Inflammatory macrophage treated with lipopolysaccharide for 4 hours (primary cell): ENCODE measurements at regions not wholly inside any gene's neighbourhood (a gene's known extent, or its start where the extent isn't known, plus 50 kb on each side); places are given as distances from the start of the nearest gene placed in this dataset.
"Not testable (repeated sequence)": the region's sequence is repeated elsewhere in the genome, so short reads cannot be mapped to it uniquely, and the experiment has no call there.

Source experiments
- DNase-seq: peaks from one replicate; pipeline ENCODE4 v3.0.0-alpha.2; 2020

DNA sequence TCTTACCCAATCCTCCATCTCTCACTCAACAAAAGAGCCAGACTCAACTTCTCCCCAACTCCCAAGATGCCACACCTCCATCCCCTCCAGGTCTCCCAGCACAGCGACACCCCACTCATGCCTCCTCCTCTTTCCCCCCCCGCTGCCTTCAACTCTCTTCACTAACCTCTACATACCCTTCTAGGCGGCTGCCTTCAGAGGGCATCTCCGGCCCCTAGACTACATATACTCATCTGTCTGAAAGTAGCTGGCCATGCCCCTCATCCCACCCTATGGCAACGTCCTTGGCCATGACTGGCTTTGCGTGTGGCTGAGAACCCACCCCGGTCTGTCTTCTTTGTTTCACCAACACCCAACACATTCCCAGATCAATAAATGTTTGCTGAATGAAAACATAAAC lies 81.7 kb upstream of the TMEM45B start:
- DNase-seq: no peak

DNA sequence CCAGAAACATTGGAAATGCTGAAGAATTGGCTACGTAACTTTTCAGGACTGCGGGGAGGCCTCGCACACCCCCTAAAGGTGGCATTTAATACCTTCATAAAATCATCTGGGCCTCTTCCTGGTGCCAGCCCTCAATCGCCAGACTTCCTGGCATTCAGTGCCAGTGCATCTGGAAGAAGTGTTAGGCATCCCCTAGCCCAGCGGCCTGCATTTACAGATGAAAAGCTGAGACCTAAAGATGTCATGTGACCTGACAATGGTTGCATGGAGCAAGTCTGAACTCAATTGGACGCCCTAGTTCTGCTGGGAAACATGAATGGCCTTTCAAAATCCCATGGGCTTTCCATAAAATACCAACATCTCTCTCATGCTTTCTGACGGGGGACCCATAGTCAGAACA lies 81.0 kb upstream of the TMEM45B start:
- no peak for DNase-seq

DNA sequence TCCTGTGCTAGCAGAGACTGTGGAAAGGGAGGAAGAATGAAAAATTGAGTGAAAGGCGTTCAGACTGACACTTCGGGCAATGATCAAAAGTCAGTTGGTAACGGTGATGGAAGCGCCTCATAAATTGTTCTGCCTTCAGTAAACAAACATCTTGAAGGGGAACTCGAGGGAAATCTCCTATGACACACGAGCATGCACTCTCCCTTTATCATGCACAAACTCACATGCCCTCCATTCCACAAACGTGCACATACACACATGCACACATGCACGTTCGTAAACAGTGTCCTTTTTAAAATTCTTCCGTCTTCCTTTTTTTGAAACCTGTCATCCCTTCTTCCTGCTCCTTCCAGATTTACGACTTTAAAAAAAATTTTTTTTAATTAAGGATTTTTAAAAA lies 77.8 kb upstream of the TMEM45B start:
- no peak for DNase-seq

DNA sequence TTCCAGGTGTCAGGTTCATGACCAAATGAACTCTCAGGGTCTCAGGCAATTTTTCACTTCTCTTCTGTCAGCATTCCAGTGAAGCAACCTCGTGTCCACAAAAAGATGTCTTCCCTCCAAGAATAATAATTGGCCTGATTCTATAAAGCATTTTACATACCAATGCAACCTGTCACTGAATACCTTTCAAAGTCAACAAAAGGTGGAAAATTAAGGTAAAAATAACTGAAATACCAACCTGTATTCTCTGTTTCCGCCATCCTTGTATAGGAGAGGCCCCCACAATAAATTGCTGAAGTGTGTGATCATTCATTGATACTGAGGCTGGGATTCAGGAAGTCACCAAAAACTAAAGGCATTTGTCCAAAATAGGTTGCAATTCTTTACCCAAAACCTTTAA lies 77.4 kb upstream of the TMEM45B start:
- no peak for DNase-seq

DNA sequence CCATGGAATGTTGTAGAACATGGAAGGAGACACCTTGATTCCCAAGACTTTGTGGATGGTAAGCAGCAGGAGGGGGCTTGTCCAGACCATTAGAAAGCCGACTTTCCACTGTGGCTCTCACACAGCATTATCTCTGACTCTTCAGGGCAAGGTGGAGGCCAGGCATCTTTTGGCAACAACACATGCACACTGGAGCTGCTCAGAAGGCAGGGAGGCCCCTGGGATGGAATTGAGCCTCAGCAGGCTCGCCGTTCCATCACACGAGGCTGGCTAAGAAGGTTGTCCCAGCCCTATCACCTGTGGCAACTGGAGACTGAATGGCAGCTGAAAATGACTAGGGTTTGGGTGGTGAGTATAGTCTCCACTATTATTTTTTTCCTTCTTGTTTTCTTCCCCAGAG lies 76.3 kb upstream of the TMEM45B start:
- no peak for DNase-seq

DNA sequence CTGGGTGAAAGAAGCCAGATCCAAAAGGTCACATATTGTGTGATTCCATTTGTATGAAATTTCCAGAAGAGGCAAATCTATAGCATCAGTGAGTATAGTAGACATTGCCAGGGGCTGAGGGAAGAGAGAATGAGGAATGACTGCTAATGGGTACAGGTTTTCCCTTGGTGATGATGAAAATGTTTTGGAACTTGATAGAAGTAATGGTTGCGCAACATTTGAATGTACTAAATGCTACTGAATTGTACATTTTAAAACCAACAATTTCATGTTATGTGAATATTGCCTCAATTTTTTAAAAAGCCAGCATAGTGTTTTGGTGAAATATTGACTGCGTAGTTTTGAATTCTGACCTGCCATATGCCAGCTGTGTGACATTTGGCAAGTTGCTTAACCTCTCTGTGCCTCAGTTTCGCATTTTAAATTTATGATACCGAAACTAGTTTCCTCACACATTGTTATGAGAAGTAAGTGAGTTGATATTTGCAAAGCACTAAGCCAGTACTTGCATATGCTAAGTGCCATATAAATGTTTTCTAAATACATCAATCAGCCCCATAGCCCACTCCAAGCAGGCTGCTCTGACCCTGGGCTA lies 75.4 kb upstream of the TMEM45B start:
- no peak for DNase-seq

DNA sequence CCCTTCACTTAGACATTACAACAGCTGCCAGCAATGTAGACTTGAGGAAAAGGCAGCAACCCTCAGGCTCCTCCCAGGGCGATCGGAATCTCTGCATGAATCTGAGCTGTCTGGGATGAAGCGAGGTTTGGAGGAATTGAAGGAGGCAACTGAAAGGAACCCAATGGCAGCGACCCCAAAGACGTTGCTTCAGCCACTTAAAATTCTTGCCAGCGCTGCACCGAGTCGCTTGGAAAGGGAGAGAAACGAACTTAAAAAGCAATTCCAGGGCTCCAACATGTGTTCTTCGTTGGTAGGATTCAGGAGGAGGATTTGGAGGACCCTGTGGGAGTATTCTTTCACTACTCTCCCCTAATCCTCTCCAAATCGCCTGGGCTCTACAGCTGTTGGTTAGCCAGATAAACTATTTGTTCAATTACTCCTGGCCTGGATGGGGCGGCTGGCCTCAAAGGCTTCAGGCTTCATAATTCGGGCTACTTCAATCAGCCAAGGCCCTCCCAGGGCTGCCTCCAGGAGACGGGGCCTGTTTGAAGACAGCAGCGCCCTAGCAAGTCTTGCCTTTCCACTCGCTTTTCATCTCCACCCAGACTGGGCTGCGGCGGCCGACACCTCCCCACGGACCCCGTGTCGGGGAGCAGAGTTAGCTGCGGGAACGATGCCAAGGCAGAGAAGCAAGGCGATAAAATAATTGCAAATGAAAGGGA lies 72.4 kb upstream of the TMEM45B start:
- DNase-seq: no peak

DNA sequence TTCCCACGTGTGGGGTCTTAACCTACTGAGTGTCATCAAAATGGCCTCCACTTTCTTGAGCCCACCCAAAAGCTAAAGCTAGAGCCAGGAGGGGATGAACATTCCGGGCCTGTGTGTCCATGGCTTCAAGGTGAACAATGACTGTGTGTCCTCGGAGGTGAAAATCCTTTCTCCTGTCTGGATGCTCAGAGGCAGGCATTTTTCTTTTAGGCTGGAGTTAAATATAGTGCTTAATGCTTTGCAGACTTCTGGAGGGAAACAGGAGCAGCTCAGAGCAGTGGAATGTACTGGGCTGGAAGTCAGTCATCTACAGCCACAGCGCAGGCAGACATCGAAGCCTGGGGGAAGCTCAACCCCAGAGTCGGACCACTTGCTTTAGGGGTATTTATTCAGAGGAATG lies 68.6 kb upstream of the TMEM45B start:
- no peak for DNase-seq

DNA sequence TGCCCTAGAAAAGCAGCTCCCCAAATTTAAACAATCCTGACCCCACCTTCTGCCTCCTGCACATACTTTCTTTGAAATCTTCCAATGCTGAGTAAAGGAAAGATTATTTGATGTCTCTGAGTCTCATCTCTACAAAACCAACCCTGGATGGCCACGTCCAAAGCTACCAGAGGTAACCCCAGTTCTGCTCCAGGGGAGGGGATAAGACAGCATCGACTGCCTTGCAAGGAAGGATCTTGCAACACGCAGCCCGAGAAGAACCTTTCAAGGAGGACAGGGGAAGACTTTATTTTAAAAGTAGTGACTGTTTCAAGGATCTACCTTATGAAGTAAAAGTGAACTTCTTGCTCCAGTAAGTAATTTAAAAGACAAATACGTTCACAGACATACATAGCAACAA lies 66.5 kb upstream of the TMEM45B start:
- no peak for DNase-seq

DNA sequence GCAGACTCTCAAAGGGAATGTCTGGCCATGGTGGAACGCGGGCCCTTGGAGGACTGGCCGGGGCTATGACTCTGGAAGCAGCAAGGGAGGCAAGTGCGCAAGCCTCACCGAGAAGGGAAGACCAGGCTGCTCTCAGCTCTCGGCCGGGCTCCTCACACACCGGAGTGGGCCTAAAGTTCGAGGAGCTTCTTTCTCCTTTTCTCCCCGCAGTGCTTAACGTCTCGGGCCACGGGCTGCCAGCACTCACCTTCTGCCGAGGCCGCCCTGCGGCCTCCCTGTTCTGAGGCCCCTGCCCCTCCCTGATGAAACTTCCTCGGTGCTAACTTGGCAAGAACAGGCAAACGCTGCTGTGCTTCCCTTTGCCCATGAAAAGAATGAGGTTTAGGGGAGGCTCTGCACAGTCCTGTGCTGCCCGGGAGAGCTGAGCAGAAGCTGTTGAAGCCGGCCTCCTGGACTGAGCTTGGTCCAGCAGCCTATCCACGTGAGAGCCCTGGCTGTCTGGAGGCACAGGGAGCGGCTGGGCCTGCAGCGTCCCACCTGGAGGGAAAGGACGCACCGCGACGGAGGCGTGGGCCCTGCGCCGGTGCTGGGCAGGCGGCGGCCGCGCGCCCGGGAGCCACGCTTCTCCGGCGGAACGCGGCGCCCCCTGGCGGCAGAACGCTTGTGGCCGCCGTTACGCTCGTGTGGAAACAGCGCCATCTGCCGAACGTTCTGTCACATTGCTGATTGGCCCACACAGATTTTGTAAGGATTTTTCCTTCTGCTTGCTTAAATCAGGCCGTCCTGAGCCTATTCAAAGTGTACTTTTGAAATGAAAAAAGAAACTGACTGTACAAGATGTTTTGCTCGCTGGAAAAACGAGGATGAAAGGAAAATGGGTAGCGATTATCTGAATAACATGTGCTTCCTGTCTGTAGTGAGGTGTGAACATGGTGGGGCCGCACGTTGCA lies 65.0 kb upstream of the TMEM45B start:
- peak; percentile 65 for DNase-seq

DNA sequence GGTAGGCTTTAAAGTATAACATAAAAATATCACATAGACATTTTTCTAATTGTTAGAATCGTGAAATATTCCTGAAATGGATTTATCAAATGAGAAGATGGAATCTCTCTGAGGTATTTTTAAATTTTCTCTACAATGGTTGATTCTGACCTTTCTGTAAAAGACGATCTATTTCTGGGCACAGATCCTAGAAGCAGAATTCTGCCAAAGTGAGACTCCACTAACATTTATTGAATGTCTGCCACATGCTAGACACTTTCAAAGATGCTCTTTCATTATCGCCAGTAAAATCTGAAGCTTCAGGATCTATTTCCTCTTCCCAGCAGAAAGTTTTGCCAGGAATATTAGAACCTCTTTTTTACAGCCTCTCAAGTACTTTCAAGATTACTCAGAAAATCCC lies 64.1 kb upstream of the TMEM45B start:
- no peak for DNase-seq

DNA sequence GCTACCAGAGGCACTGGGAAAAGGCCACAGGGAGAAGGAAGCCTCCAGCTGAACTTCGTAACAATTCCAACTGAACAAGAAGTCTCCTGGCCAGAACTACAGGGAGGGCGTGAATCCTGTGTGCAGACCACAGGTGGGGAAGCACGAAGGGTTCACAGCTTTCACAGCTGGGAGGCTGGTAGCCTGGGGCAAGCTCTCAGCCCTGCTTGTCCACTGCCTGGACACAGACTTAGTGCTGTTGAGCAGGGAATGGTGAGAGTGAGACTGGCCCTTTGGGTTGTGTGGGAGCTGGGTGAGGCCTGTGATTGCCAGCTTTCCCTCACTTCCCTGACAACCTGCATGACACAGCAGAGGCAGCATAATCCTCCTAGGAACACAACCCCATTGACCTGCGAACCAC lies 52.1 kb upstream of the TMEM45B start:
- DNase-seq: not testable (repeated sequence)

DNA sequence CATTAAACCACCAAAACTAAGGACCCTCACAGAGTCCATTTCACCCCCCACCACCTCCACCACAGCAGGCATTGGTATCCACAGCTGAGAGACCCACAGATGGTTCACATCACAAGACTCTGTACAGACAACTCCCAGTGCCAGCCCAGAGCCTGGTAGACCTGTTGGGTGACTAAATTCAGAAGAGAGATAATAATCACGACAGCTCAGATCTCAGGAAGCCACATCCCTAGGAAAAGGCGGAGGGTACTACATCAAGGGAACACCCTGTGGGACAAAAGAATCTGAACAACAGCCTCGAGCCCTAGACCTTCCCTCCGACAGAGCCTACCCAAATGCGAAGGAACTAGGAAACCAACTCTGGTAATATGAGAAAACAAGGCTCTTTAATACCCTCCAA lies 51.4 kb upstream of the TMEM45B start:
- DNase-seq: not testable (repeated sequence)
